SU-DHL-6 (cell line): ENCODE measurements at regions not wholly inside any gene's neighbourhood (a gene's known extent, or its start where the extent isn't known, plus 50 kb on each side); places are given as distances from the start of the nearest gene placed in this dataset.

Experiments
- H2AFZ ChIP-seq: fragments of 200-600 bp; sonication (generic); 2 replicates; pipeline ENCODE4 v1.6.1; 2014; ENCODE audit warnings: low read depth, mild to moderate bottlenecking, moderate library complexity, mixed read lengths, antibody characterized with exemption, low read length; ENCODE audit not compliant: severe bottlenecking
- H3F3A ChIP-seq: fragments of 200-600 bp; shearing (Covaris generic); 2 replicates; pipeline ENCODE4 v1.6.0; 2016; ENCODE audit warnings: antibody characterized with exemption, mild to moderate bottlenecking; ENCODE audit not compliant: insufficient read depth
- H3K27ac ChIP-seq: fragments of 200-600 bp; sonication (generic); 2 replicates; pipeline ENCODE4 v1.5.1; 2016; ENCODE audit warnings: low read depth, mild to moderate bottlenecking, low read length, moderate library complexity, mixed read lengths
- H3K27me3 ChIP-seq: fragments of 200-600 bp; sonication (generic), shearing (Covaris generic); 2 replicates; pipeline ENCODE4 v1.6.0; 2014; ENCODE audit warnings: mild to moderate bottlenecking, low read length
- H3K36me3 ChIP-seq: fragments of 200-600 bp; sonication (generic); 2 replicates; pipeline ENCODE4 v1.6.1; 2014; ENCODE audit warnings: mild to moderate bottlenecking, low read length, mixed read lengths
- H3K4me2 ChIP-seq: fragments of 300-600, 200-600 bp; shearing (Covaris generic), sonication (generic); 2 replicates; pipeline ENCODE4 v1.6.0; 2014; ENCODE audit warnings: low read length, low read depth, mild to moderate bottlenecking; ENCODE audit not compliant: poor library complexity, severe bottlenecking
- H3K4me3 ChIP-seq: fragments of 200-600 bp; sonication (generic); 2 replicates; pipeline ENCODE4 v1.5.1; 2014; ENCODE audit warnings: antibody characterized with exemption, low read length, mild to moderate bottlenecking, mixed read lengths; ENCODE audit not compliant: insufficient read depth, poor library complexity, severe bottlenecking
- H3K79me2 ChIP-seq: fragments of 200-600 bp; sonication (generic); 2 replicates; pipeline ENCODE4 v1.6.1; 2014; ENCODE audit warnings: mild to moderate bottlenecking, low read length, moderate library complexity; ENCODE audit not compliant: insufficient read depth
- H3K9ac ChIP-seq: fragments of 200-600 bp; sonication (generic); 2 replicates; pipeline ENCODE4 v1.7.0; 2014; ENCODE audit warnings: mild to moderate bottlenecking, low read length
- H3K9me2 ChIP-seq: fragments of 200-600 bp; sonication (generic); replicated peaks from 2 replicates; pipeline ENCODE4 v1.6.1; 2014; ENCODE audit warnings: low read length; ENCODE audit not compliant: insufficient read depth
- H3K9me3 ChIP-seq: fragments of 200-600 bp; sonication (generic); 2 replicates; pipeline ENCODE4 v1.6.1; 2014; ENCODE audit warnings: low read length, mixed read lengths; ENCODE audit not compliant: insufficient read depth
- H4K20me1 ChIP-seq: fragments of 200-600 bp; sonication (generic); 2 replicates; pipeline ENCODE4 v1.6.1; 2014; ENCODE audit warnings: low read depth, mild to moderate bottlenecking, antibody characterized with exemption, low read length, moderate library complexity, mixed read lengths
- EZH2phosphoT487 ChIP-seq: fragments of 200-600 bp; sonication (generic), shearing (Covaris generic); conservative IDR thresholded peaks from 2 replicates; pipeline ENCODE4 v1.6.1; 2018; ENCODE audit warnings: mild to moderate bottlenecking, antibody characterized with exemption, low read length, moderate library complexity, mixed read lengths
- TF ChIP-seq, protein P1 (sequence below): fragments of 200-600 bp; sonication (generic); IDR thresholded peaks from one replicate; pipeline ENCODE4 v1.5.1; 2017; ENCODE audit warnings: antibody characterized with exemption, mild to moderate bottlenecking, low read length, moderate library complexity; ENCODE audit not compliant: insufficient read depth, poor library complexity, severe bottlenecking

DNA sequence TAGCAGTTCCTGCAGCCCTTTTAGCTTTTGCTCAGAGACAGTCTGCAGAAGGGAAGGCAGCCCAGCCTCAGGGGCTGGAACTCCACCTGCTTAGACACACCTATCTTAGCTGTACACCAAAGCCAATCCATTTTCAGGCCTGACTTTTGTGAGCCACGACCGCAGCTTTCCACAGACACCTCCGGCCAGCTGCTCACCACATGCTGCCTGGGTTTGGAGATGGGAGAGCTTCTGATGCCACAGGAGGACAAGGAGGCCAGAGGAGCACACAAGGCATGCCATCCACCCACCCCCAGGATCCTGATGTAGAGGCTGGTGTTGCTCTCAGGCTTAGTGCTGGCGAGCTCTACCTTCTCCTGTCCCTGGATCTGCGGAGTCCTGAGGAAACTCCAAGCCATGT, 141.8 kb upstream of the NALF2 start:
- Histone ChIP-seq H2AFZ (no peak overlapping the region), H3K9me2 (no peaks in the 10 kb centered on the region), H4K20me1 (no peaks in the 10 kb centered on the region), H3K79me2 (no peaks in the 10 kb centered on the region), H3K36me3 (no peaks in the 10 kb centered on the region), H3K27me3 (no peaks in the 10 kb centered on the region), H3K9ac (no peak overlapping the region), H3K4me2 (no peak overlapping the region), H3K9me3 (no peaks in the 10 kb centered on the region), H3K4me3 (no peak overlapping the region), H3F3A (no peaks in the 10 kb centered on the region), H3K27ac (no peak overlapping the region)
- TF ChIP-seq, protein P1, sequence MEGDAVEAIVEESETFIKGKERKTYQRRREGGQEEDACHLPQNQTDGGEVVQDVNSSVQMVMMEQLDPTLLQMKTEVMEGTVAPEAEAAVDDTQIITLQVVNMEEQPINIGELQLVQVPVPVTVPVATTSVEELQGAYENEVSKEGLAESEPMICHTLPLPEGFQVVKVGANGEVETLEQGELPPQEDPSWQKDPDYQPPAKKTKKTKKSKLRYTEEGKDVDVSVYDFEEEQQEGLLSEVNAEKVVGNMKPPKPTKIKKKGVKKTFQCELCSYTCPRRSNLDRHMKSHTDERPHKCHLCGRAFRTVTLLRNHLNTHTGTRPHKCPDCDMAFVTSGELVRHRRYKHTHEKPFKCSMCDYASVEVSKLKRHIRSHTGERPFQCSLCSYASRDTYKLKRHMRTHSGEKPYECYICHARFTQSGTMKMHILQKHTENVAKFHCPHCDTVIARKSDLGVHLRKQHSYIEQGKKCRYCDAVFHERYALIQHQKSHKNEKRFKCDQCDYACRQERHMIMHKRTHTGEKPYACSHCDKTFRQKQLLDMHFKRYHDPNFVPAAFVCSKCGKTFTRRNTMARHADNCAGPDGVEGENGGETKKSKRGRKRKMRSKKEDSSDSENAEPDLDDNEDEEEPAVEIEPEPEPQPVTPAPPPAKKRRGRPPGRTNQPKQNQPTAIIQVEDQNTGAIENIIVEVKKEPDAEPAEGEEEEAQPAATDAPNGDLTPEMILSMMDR = no peak
- no peak for TF ChIP-seq EZH2phosphoT487

DNA sequence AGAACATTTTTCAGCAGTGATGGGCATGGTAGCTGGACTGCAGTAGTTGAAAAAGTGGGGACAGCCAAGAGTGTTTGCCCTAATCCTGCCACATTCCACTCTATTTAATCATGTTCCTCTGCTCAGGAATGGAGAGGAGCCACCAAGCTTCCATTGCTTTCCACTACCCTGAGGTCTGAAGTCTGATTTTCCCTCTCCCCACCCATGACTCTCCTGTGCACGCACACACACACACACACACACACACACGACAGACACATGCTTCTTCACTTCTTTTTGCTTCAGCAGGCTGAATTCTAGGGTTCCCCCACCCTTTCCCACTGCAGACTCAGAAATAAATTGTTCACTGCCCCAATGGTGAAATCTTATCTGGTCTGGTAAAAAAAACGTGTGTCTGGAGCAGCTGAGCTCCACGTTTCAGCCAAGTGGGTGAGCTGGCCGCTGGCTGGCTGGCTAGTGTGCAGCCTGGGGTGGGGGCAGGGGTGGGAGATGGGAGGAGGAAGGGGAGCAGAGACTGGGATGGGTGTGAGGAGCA, 142.7 kb upstream of the NALF2 start:
- Histone ChIP-seq H3K4me3 (no peak overlapping the region), H3K4me2 (no peak overlapping the region), H3K9ac (no peak overlapping the region), H3K36me3 (no peaks in the 10 kb centered on the region), H3F3A (no peaks in the 10 kb centered on the region), H2AFZ (no peak overlapping the region), H3K27me3 (no peaks in the 10 kb centered on the region), H4K20me1 (no peaks in the 10 kb centered on the region), H3K9me2 (no peaks in the 10 kb centered on the region), H3K9me3 (no peaks in the 10 kb centered on the region), H3K27ac (no peak overlapping the region), H3K79me2 (no peaks in the 10 kb centered on the region)
- no peak for TF ChIP-seq EZH2phosphoT487
- TF ChIP-seq, protein P1 = no peak

DNA sequence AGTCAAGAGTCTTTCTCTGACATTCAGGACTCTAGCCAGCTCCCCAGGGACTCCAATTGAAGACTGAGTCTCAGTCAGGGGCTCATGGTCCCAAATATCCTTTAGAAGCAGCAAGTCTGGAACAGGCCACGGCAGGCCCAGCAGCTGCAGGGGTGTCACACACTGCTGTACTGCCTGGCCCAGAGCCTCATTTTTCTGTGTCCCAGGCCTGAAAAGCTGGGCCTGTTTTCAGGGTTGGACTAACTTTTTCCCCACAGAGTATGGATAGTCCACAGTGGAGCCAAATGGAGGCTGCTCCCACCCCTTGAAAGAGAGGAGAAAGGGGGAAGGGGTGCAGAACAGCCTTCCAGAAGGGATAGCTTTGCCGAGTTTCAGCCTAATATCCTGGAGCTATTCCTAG, 146.8 kb upstream of the NALF2 start:
- no peaks in the 10 kb centered on the region for H3F3A ChIP-seq
- TF ChIP-seq, protein P1 = no peak
- no peak for TF ChIP-seq EZH2phosphoT487
- no peaks in the 10 kb centered on the region for H3K9me3 ChIP-seq
- no peak overlapping the region for H3K4me2 ChIP-seq
- no peaks in the 10 kb centered on the region for H4K20me1 ChIP-seq
- no peak overlapping the region for H3K27ac ChIP-seq
- H3K9ac ChIP-seq = no peak overlapping the region
- no peak overlapping the region for H3K4me3 ChIP-seq
- no peak overlapping the region for H2AFZ ChIP-seq
- no peaks in the 10 kb centered on the region for H3K27me3 ChIP-seq
- no peaks in the 10 kb centered on the region for H3K36me3 ChIP-seq
- no peaks in the 10 kb centered on the region for H3K9me2 ChIP-seq
- no peaks in the 10 kb centered on the region for H3K79me2 ChIP-seq
